ENCODE measurements at regions not wholly inside any gene's neighbourhood (a gene's known extent, or its start where the extent isn't known, plus 50 kb on each side); places are given as distances from the start of the nearest gene placed in this dataset.

DNA sequence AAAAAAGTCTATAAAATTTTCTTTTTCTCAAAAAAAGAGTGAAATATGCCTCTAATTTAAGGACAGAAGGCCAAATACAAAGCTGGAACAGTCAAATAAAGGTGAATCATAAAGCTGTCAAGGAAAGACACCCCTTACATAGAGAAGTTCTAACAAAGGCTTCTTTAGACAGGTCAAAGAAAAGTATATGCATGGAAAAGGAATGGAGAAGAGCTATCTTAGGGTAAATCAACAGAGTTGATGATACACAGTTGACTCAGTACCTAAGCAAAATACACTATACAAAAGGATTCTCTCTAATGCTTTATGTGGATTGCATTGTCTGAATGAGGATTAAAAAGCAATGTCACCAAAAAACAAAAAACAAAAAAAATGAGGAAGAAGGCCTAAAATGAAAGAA is 214.8 kb downstream of the TXNL1 start:
- no peak for TF ChIP-seq PBX3 (IDR thresholded peaks at IDR 0.05)
- TF ChIP-seq POLR2A (IDR thresholded peaks at IDR 0.05; ENCODE audit: low read length), result no peak
- no peak for TF ChIP-seq CTCF (IDR thresholded peaks at IDR 0.05)
- TF ChIP-seq SMC3 (IDR thresholded peaks at IDR 0.05), result no peak
- no peak for TF ChIP-seq REST (IDR thresholded peaks at IDR 0.05)
- TF ChIP-seq SREBF2 (IDR thresholded peaks at IDR 0.05), result no peak
- TF ChIP-seq PHF8 (IDR thresholded peaks at IDR 0.05; ENCODE audit: borderline replicate concordance, low read depth), result no peak
- TF ChIP-seq USF2 (IDR thresholded peaks at IDR 0.05), result no peak
